ENCODE measurements at regions not wholly inside any gene's neighbourhood (a gene's known extent, or its start where the extent isn't known, plus 50 kb on each side); places are given as distances from the start of the nearest gene placed in this dataset.

GRCh38 chr4:34814266-34814665 lies 1430.0 kb downstream of the ARAP2 start:
- H3K27me3 ChIP-seq (ENCODE audit: control insufficient read depth, insufficient read depth, low read length): no peaks in the 10 kb centered on the region
- H3K4me3 ChIP-seq (ENCODE audit: low read depth, low read length): no peak overlapping the region
- DNase-seq (ENCODE audit: low read depth): no peak
- no peaks in the 10 kb centered on the region for H3K36me3 ChIP-seq (ENCODE audit: control insufficient read depth, insufficient read depth, low read length)
- no peak for TF ChIP-seq CTCF (IDR thresholded peaks at IDR 0.05; ENCODE audit: insufficient read depth, low read length, poor library complexity, severe bottlenecking)

GRCh38 chr4:34824515-34824914 lies 1419.8 kb downstream of the ARAP2 start:
- no peaks in the 10 kb centered on the region for H3K27me3 ChIP-seq (ENCODE audit: control insufficient read depth, insufficient read depth, low read length)
- no peaks in the 10 kb centered on the region for H3K36me3 ChIP-seq (ENCODE audit: control insufficient read depth, insufficient read depth, low read length)
- H3K4me3 ChIP-seq (ENCODE audit: low read depth, low read length): no peak overlapping the region
- TF ChIP-seq CTCF (IDR thresholded peaks at IDR 0.05; ENCODE audit: insufficient read depth, low read length, poor library complexity, severe bottlenecking): no peak
- DNase-seq (ENCODE audit: low read depth): no peak

GRCh38 chr4:34826660-34827059 lies 1417.7 kb downstream of the ARAP2 start:
- no peaks in the 10 kb centered on the region for H3K27me3 ChIP-seq (ENCODE audit: control insufficient read depth, insufficient read depth, low read length)
- TF ChIP-seq CTCF (IDR thresholded peaks at IDR 0.05; ENCODE audit: insufficient read depth, low read length, poor library complexity, severe bottlenecking): no peak
- H3K4me3 ChIP-seq (ENCODE audit: low read depth, low read length): no peak overlapping the region
- DNase-seq (ENCODE audit: low read depth): no peak
- H3K36me3 ChIP-seq (ENCODE audit: control insufficient read depth, insufficient read depth, low read length): no peaks in the 10 kb centered on the region

GRCh38 chr4:34845926-34846325 lies 1398.4 kb downstream of the ARAP2 start:
- Histone ChIP-seq H3K4me3 (ENCODE audit: low read depth, low read length) (no peak overlapping the region), H3K36me3 (ENCODE audit: control insufficient read depth, insufficient read depth, low read length) (no peaks in the 10 kb centered on the region), H3K27me3 (ENCODE audit: control insufficient read depth, insufficient read depth, low read length) (no peaks in the 10 kb centered on the region)
- DNase-seq (ENCODE audit: low read depth): no peak
- no peak for TF ChIP-seq CTCF (IDR thresholded peaks at IDR 0.05; ENCODE audit: insufficient read depth, low read length, poor library complexity, severe bottlenecking)

GRCh38 chr4:34850421-34850820 lies 1393.9 kb downstream of the ARAP2 start:
- Histone ChIP-seq H3K4me3 (ENCODE audit: low read depth, low read length) (no peak overlapping the region), H3K36me3 (ENCODE audit: control insufficient read depth, insufficient read depth, low read length) (no peaks in the 10 kb centered on the region), H3K27me3 (ENCODE audit: control insufficient read depth, insufficient read depth, low read length) (no peaks in the 10 kb centered on the region)
- no peak for DNase-seq (ENCODE audit: low read depth)
- no peak for TF ChIP-seq CTCF (IDR thresholded peaks at IDR 0.05; ENCODE audit: insufficient read depth, low read length, poor library complexity, severe bottlenecking)

GRCh38 chr4:34850968-34851367 lies 1393.3 kb downstream of the ARAP2 start:
- no peaks in the 10 kb centered on the region for H3K36me3 ChIP-seq (ENCODE audit: control insufficient read depth, insufficient read depth, low read length)
- H3K27me3 ChIP-seq (ENCODE audit: control insufficient read depth, insufficient read depth, low read length): no peaks in the 10 kb centered on the region
- TF ChIP-seq CTCF (IDR thresholded peaks at IDR 0.05; ENCODE audit: insufficient read depth, low read length, poor library complexity, severe bottlenecking): no peak
- H3K4me3 ChIP-seq (ENCODE audit: low read depth, low read length): no peak overlapping the region
- no peak for DNase-seq (ENCODE audit: low read depth)

All from kidney epithelial cell (primary cell).